SK-N-SH (cell line): ENCODE measurements at regions not wholly inside any gene's neighbourhood (a gene's known extent, or its start where the extent isn't known, plus 50 kb on each side); places are given as distances from the start of the nearest gene placed in this dataset.

Source experiments
- CHD2 ChIP-seq: fragments of 150-350 bp; IDR thresholded peaks from 2 replicates; pipeline ENCODE4 v1.6.1; 2018; ENCODE audit warnings: low read length; ENCODE audit not compliant: partially characterized antibody
- CTCF ChIP-seq: fragments of 200-600 bp; sonication (generic); IDR thresholded peaks from 2 replicates; pipeline ENCODE4 v1.6.1; 2017; ENCODE audit warnings: antibody characterized with exemption, mild to moderate bottlenecking, moderate library complexity
- EZH2phosphoT487 ChIP-seq: fragments of 200-600 bp; sonication (generic); IDR thresholded peaks from 2 replicates; pipeline ENCODE4 v1.6.1; 2017; ENCODE audit warnings: low read depth, mixed run types, mild to moderate bottlenecking, antibody characterized with exemption, moderate library complexity, borderline replicate concordance
- NRF1 ChIP-seq: IDR thresholded peaks from 2 replicates; pipeline ENCODE4 v1.6.1; 2012; ENCODE audit warnings: low read depth, mild to moderate bottlenecking, low read length
- REST ChIP-seq: IDR thresholded peaks from 2 replicates; pipeline ENCODE4 v1.6.1; 2012; ENCODE audit warnings: mild to moderate bottlenecking, low read depth, low read length, moderate library complexity
- RXRA ChIP-seq: IDR thresholded peaks from 2 replicates; pipeline ENCODE4 v1.4.0; 2012; ENCODE audit warnings: low read depth, mild to moderate bottlenecking, borderline replicate concordance
- TAF1 ChIP-seq: IDR thresholded peaks from 2 replicates; pipeline ENCODE4 v1.6.1; 2012; ENCODE audit warnings: low read depth, mild to moderate bottlenecking, low read length, moderate library complexity, borderline replicate concordance
- TF ChIP-seq, protein P1 (sequence below): IDR thresholded peaks from 2 replicates; pipeline ENCODE4 v1.4.0; 2012; ENCODE audit warnings: low read depth, borderline replicate concordance

DNA sequence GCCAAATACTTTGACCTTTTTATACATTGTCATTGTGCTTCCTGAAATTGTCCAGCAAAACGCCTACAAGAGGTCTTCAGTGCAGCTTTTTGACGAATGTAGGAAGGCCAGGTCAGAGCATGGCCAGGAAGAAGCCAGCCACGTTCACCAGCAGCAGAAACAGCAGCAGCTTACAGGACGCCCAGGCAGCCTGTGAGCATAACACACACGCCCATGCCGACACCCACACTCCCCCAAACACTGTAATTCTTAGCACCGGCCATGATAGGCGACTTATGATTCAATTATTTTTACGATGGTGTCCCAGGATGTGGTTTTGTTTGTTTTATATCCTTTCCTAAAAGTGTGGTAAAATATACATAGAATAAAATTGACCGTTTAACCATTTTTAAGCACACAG is 249.1 kb upstream of the SALL3 start:
- TF ChIP-seq CTCF (no peak), EZH2phosphoT487 (no peak), RXRA (no peak), CHD2 (no peak), TAF1 (no peak), NRF1 (no peak), REST (no peak)
- TF ChIP-seq, protein P1, sequence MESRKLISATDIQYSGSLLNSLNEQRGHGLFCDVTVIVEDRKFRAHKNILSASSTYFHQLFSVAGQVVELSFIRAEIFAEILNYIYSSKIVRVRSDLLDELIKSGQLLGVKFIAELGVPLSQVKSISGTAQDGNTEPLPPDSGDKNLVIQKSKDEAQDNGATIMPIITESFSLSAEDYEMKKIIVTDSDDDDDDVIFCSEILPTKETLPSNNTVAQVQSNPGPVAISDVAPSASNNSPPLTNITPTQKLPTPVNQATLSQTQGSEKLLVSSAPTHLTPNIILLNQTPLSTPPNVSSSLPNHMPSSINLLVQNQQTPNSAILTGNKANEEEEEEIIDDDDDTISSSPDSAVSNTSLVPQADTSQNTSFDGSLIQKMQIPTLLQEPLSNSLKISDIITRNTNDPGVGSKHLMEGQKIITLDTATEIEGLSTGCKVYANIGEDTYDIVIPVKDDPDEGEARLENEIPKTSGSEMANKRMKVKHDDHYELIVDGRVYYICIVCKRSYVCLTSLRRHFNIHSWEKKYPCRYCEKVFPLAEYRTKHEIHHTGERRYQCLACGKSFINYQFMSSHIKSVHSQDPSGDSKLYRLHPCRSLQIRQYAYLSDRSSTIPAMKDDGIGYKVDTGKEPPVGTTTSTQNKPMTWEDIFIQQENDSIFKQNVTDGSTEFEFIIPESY = no peak
